Ishikawa (cell line): ENCODE measurements at regions not wholly inside any gene's neighbourhood (a gene's known extent, or its start where the extent isn't known, plus 50 kb on each side); places are given as distances from the start of the nearest gene placed in this dataset.

ENCODE experiments used
- CEBPB ChIP-seq: IDR thresholded peaks from 2 replicates; pipeline ENCODE4 v1.6.1; 2012
- EGR1 ChIP-seq: IDR thresholded peaks from 2 replicates; pipeline ENCODE4 v1.6.1; 2012
- EP300 ChIP-seq: IDR thresholded peaks from 2 replicates; pipeline ENCODE4 v1.6.1; 2012; ENCODE audit warnings: borderline replicate concordance
- FOXM1 ChIP-seq: IDR thresholded peaks from 2 replicates; pipeline ENCODE4 v1.6.1; 2012; ENCODE audit warnings: low read depth, borderline replicate concordance
- RAD21 ChIP-seq: IDR thresholded peaks from 2 replicates; pipeline ENCODE4 v1.6.1; 2012; ENCODE audit warnings: low read depth
- TAF1 ChIP-seq: IDR thresholded peaks from 2 replicates; pipeline ENCODE4 v1.6.1; 2012; ENCODE audit warnings: low read depth, mild to moderate bottlenecking
- TCF12 ChIP-seq: IDR thresholded peaks from 2 replicates; pipeline ENCODE4 v1.6.1; 2012; ENCODE audit warnings: low read depth
- TEAD4 ChIP-seq: IDR thresholded peaks from 2 replicates; pipeline ENCODE4 v1.6.1; 2012
- YY1 ChIP-seq: IDR thresholded peaks from 2 replicates; pipeline ENCODE4 v1.6.1; 2012; ENCODE audit warnings: low read depth
- ZBTB7A ChIP-seq: IDR thresholded peaks from 2 replicates; pipeline ENCODE4 v1.6.1; 2012; ENCODE audit warnings: low read depth
- TF ChIP-seq, protein P1 (sequence below): IDR thresholded peaks from 2 replicates; pipeline ENCODE4 v1.6.1; 2012; ENCODE audit warnings: low read depth, mild to moderate bottlenecking
- TF ChIP-seq, protein P2 (sequence below): IDR thresholded peaks from 2 replicates; pipeline ENCODE4 v1.6.1; 2012
- TF ChIP-seq, protein P3 (sequence below): IDR thresholded peaks from 2 replicates; pipeline ENCODE4 v1.6.1; 2012

DNA sequence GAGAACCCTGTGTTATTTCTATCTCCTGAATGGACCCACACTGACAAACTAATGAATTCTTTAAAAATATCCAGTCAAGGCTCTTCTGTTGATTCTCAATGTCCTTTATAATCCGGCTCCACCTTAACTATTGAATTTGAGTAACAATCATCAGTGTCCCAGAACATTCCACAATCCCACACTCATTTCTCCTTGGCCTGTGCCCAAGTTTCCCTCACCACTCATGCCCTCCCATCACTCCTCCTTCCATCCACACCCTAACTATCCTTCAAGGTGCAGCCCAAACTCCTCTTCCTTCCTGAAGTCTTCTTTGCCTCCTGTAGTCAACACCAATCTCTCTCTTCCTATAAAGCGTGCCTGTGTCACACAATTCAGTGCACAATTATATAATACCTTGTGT, 106.1 kb downstream of the NUDT12 start:
- TF ChIP-seq EGR1 (no peak), TEAD4 (no peak), TAF1 (no peak), FOXM1 (no peak), EP300 (no peak), CEBPB (no peak), RAD21 (no peak), ZBTB7A (no peak), TCF12 (no peak), YY1 (no peak)
- TF ChIP-seq, protein P1, sequence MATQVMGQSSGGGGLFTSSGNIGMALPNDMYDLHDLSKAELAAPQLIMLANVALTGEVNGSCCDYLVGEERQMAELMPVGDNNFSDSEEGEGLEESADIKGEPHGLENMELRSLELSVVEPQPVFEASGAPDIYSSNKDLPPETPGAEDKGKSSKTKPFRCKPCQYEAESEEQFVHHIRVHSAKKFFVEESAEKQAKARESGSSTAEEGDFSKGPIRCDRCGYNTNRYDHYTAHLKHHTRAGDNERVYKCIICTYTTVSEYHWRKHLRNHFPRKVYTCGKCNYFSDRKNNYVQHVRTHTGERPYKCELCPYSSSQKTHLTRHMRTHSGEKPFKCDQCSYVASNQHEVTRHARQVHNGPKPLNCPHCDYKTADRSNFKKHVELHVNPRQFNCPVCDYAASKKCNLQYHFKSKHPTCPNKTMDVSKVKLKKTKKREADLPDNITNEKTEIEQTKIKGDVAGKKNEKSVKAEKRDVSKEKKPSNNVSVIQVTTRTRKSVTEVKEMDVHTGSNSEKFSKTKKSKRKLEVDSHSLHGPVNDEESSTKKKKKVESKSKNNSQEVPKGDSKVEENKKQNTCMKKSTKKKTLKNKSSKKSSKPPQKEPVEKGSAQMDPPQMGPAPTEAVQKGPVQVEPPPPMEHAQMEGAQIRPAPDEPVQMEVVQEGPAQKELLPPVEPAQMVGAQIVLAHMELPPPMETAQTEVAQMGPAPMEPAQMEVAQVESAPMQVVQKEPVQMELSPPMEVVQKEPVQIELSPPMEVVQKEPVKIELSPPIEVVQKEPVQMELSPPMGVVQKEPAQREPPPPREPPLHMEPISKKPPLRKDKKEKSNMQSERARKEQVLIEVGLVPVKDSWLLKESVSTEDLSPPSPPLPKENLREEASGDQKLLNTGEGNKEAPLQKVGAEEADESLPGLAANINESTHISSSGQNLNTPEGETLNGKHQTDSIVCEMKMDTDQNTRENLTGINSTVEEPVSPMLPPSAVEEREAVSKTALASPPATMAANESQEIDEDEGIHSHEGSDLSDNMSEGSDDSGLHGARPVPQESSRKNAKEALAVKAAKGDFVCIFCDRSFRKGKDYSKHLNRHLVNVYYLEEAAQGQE: no peak
- TF ChIP-seq, protein P2, sequence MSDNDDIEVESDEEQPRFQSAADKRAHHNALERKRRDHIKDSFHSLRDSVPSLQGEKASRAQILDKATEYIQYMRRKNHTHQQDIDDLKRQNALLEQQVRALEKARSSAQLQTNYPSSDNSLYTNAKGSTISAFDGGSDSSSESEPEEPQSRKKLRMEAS: no peak
- TF ChIP-seq, protein P3, sequence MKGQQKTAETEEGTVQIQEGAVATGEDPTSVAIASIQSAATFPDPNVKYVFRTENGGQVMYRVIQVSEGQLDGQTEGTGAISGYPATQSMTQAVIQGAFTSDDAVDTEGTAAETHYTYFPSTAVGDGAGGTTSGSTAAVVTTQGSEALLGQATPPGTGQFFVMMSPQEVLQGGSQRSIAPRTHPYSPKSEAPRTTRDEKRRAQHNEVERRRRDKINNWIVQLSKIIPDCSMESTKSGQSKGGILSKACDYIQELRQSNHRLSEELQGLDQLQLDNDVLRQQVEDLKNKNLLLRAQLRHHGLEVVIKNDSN: no peak
